HEK293 (cell line): ENCODE measurements at regions not wholly inside any gene's neighbourhood (a gene's known extent, or its start where the extent isn't known, plus 50 kb on each side); places are given as distances from the start of the nearest gene placed in this dataset.

Experiments used
- CTCF ChIA-PET: fragments of 350-600 bp; formaldehyde crosslinking; extraction: SDS; loops from one replicate; lab custom pipeline; 2021; ENCODE audit warnings: antibody characterized with exemption; lab: Yijun Ruan, JAX
- POLR2A ChIA-PET: fragments of 300-600 bp; formaldehyde crosslinking; extraction: SDS; loops from one replicate; lab custom pipeline; 2020; ENCODE audit warnings: antibody characterized with exemption, inconsistent platforms; lab: Yijun Ruan, JAX
- H3K27ac ChIP-seq: fragments of 200-500 bp; sonication (Bioruptor generic); 2 replicates; pipeline ENCODE4 v1.5.1; 2014; ENCODE audit warnings: low read depth, low read length, control low read depth, inconsistent platforms; ENCODE audit errors: extremely low read depth
- H3K36me3 ChIP-seq, 2 experiments: fragments of 200-500 bp in 1 of 2; sonication (Bioruptor generic) in 1 of 2; 1 replicate in 1 of 2; 2 replicates in 1 of 2; pipeline ENCODE4 v1.5.1; 2014 to 2017; ENCODE audit warnings: inconsistent platforms in 2 of 2, low read length in 2 of 2; ENCODE audit not compliant: control insufficient read depth in 2 of 2, insufficient read depth in 1 of 2
- H3K4me1 ChIP-seq: fragments of 200-500 bp; sonication (Bioruptor generic); 2 replicates; pipeline ENCODE4 v1.5.1; 2014; ENCODE audit warnings: mild to moderate bottlenecking, low read length, inconsistent platforms; ENCODE audit not compliant: control insufficient read depth, insufficient read depth
- H3K4me3 ChIP-seq: 2 replicates; pipeline ENCODE4 v1.5.1; 2011; ENCODE audit warnings: low read depth, mild to moderate bottlenecking, control low read depth, low read length, moderate library complexity
- H3K9me3 ChIP-seq: fragments of 200-500 bp; sonication (Bioruptor generic); 2 replicates; pipeline ENCODE4 v1.5.1; 2014; ENCODE audit warnings: low read depth, low read length, inconsistent platforms; ENCODE audit not compliant: control insufficient read depth, insufficient read depth
- GFI1B ChIP-seq: fragments of 450-650 bp; formaldehyde crosslinking; IDR thresholded peaks from 2 replicates; pipeline ENCODE4 v1.5.1; 2016; ENCODE audit warnings: missing biosample characterization, missing genetic modification characterization
- MZF1 ChIP-seq: fragments of 450-650 bp; formaldehyde crosslinking; IDR thresholded peaks from 2 replicates; pipeline ENCODE4 v1.5.1; 2017; ENCODE audit warnings: missing biosample characterization, missing genetic modification characterization, borderline replicate concordance
- OVOL3 ChIP-seq: fragments of 450-650 bp; formaldehyde crosslinking; IDR thresholded peaks from 2 replicates; pipeline ENCODE4 v1.5.1; 2016; ENCODE audit warnings: missing biosample characterization, missing genetic modification characterization
- ZBTB17 ChIP-seq: fragments of 450-650 bp; formaldehyde crosslinking; IDR thresholded peaks from 2 replicates; pipeline ENCODE4 v1.5.1; 2016; ENCODE audit warnings: missing biosample characterization, missing genetic modification characterization
- ZBTB7A ChIP-seq: fragments of 450-650 bp; formaldehyde crosslinking; IDR thresholded peaks from 2 replicates; pipeline ENCODE4 v1.5.1; 2016; ENCODE audit warnings: low read depth, missing biosample characterization, missing genetic modification characterization
- ZNF114 ChIP-seq: fragments of 450-650 bp; formaldehyde crosslinking; IDR thresholded peaks from 2 replicates; pipeline ENCODE4 v1.5.0; 2017; ENCODE audit warnings: missing biosample characterization, missing genetic modification characterization
- ZNF121 ChIP-seq: fragments of 450-650 bp; formaldehyde crosslinking; IDR thresholded peaks from 2 replicates; pipeline ENCODE4 v1.5.1; 2016; ENCODE audit warnings: missing biosample characterization, missing genetic modification characterization
- ZNF184 ChIP-seq: fragments of 450-650 bp; IDR thresholded peaks from 2 replicates; pipeline ENCODE4 v1.5.1; 2018; ENCODE audit warnings: missing biosample characterization, mild to moderate bottlenecking, missing genetic modification characterization
- ZNF211 ChIP-seq: fragments of 450-650 bp; formaldehyde crosslinking; IDR thresholded peaks from 2 replicates; pipeline ENCODE4 v1.5.1; 2016; ENCODE audit warnings: low read depth, missing biosample characterization, missing genetic modification characterization
- ZNF23 ChIP-seq: fragments of 450-650 bp; formaldehyde crosslinking; IDR thresholded peaks from 2 replicates; pipeline ENCODE4 v1.5.1; 2016; ENCODE audit warnings: missing biosample characterization, missing genetic modification characterization, borderline replicate concordance
- ZNF324 ChIP-seq: fragments of 450-650 bp; formaldehyde crosslinking; IDR thresholded peaks from 2 replicates; pipeline ENCODE4 v1.5.1; 2016; ENCODE audit warnings: missing biosample characterization, missing genetic modification characterization
- ZNF341 ChIP-seq: fragments of 450-650 bp; formaldehyde crosslinking; IDR thresholded peaks from 2 replicates; pipeline ENCODE4; 2016; ENCODE audit warnings: low read depth, missing biosample characterization, missing genetic modification characterization
- ZNF350 ChIP-seq: fragments of 450-650 bp; formaldehyde crosslinking; IDR thresholded peaks from 2 replicates; pipeline ENCODE4 v1.5.0; 2017; ENCODE audit warnings: missing biosample characterization, mild to moderate bottlenecking, missing genetic modification characterization
- ZNF366 ChIP-seq: fragments of 450-650 bp; formaldehyde crosslinking; conservative IDR thresholded peaks from 2 replicates; pipeline ENCODE4 v1.5.1; 2016; ENCODE audit warnings: missing biosample characterization, missing genetic modification characterization
- ZNF48 ChIP-seq: fragments of 450-650 bp; formaldehyde crosslinking; IDR thresholded peaks from 2 replicates; pipeline ENCODE4 v1.5.1; 2016; ENCODE audit warnings: missing biosample characterization, missing genetic modification characterization
- ZNF501 ChIP-seq: fragments of 450-650 bp; formaldehyde crosslinking; IDR thresholded peaks from 2 replicates; pipeline ENCODE4 v1.5.1; 2016; ENCODE audit warnings: missing biosample characterization, missing genetic modification characterization
- ZNF544 ChIP-seq: fragments of 450-650 bp; formaldehyde crosslinking; IDR thresholded peaks from 2 replicates; pipeline ENCODE4 v1.5.0; 2017; ENCODE audit warnings: missing biosample characterization, missing genetic modification characterization
- ZNF549 ChIP-seq: fragments of 450-650 bp; IDR thresholded peaks from 2 replicates; pipeline ENCODE4 v1.5.1; 2018; ENCODE audit warnings: missing biosample characterization, missing genetic modification characterization, mild to moderate bottlenecking, inconsistent platforms, moderate library complexity
- ZNF626 ChIP-seq: fragments of 450-650 bp; sonication (Bioruptor Pico); formaldehyde crosslinking; IDR thresholded peaks from 2 replicates; pipeline ENCODE4 v1.5.1; 2018; ENCODE audit warnings: missing biosample characterization, missing genetic modification characterization, inconsistent platforms
- ZNF830 ChIP-seq: fragments of 450-650 bp; IDR thresholded peaks from 2 replicates; pipeline ENCODE4 v1.5.0; 2018; ENCODE audit warnings: missing biosample characterization, missing genetic modification characterization, low read depth, mild to moderate bottlenecking, moderate library complexity
- ZXDB ChIP-seq: fragments of 450-650 bp; formaldehyde crosslinking; IDR thresholded peaks from 2 replicates; pipeline ENCODE4 v1.5.1; 2016; ENCODE audit warnings: missing biosample characterization, missing genetic modification characterization
- TF ChIP-seq, protein P1 (sequence below): fragments of 450-650 bp; formaldehyde crosslinking; IDR thresholded peaks from 2 replicates; pipeline ENCODE4 v1.5.1; 2016; ENCODE audit warnings: missing biosample characterization, missing genetic modification characterization
- TF ChIP-seq, protein P2 (sequence below): fragments of 450-650 bp; formaldehyde crosslinking; IDR thresholded peaks from 2 replicates; pipeline ENCODE4 v1.5.1; 2017; ENCODE audit warnings: missing biosample characterization, mild to moderate bottlenecking, missing genetic modification characterization, moderate library complexity
- TF ChIP-seq, protein P3 (sequence below): fragments of 450-650 bp; formaldehyde crosslinking; IDR thresholded peaks from 2 replicates; pipeline ENCODE4 v1.5.1; 2016; ENCODE audit warnings: missing biosample characterization, missing genetic modification characterization
- TF ChIP-seq, protein P4 (sequence below): fragments of 450-650 bp; formaldehyde crosslinking; IDR thresholded peaks from 2 replicates; pipeline ENCODE4 v1.5.1; 2016; ENCODE audit warnings: missing biosample characterization, missing genetic modification characterization, low read depth

DNA sequence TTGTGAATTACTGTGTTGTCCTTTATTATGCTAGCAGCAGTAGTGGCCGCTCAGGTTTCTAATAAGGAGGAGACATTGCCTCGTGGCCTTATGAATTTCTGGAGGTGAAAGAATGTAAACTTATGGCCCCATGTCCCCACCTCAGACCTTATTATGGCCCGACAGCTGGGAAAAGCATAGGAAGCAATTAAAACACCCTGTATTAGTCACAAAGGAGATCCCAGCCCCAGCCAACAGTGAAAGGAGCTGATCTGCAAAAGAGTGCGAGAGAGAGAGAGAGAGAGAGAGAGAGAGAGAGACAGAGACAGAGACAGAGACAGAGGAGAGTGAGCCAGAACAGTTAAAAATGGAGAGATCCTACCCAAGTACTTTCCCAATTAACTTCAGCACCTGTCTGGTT is 269.3 kb downstream of the DMRT2 start:
- no peaks in the 10 kb centered on the region for H3K36me3 ChIP-seq
- no peak for TF ChIP-seq ZNF626 (tag by site-specific recombination)
- no peak for TF ChIP-seq ZNF549 (tag by site-specific recombination)
- no peak for TF ChIP-seq ZBTB17
- TF ChIP-seq ZNF211 (tag by site-specific recombination), result no peak
- CTCF ChIA-PET, result interaction anchor here (0.6 kb wide), 1 partner anchor 11 kb away, joined by 4 read pairs; no protein-coding TSS in a partner anchor
- H3K4me1 ChIP-seq, result no peaks in the 10 kb centered on the region
- H3K9me3 ChIP-seq, result no peaks in the 10 kb centered on the region
- H3K27ac ChIP-seq, result no peak overlapping the region
- H3K4me3 ChIP-seq, result no peak overlapping the region
- POLR2A ChIA-PET, result no interaction called here

DNA sequence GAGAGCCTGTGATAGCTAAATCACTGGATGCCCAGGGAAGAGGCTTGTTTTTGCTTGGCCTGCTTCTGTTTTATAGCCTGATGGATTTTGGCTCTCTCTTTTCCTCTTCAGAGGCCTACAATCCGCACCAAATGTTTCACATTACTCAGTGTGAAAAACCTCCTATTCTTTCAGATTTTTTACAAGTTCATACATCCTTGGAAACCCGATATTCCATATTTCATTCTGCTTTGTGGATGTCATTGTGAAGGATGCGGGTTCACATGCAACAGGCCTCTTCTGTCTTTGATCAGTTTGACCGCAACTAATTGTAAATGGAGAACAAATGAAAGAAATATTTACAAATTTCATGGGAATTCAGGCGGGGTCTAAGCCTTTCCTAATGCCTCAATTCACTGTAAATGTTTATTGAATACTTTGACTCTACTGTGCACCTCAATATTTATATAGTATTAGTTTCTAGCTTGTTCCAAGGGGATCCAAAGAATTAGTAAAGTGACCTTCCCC is 269.9 kb downstream of the DMRT2 start:
- TF ChIP-seq ZNF48 (tag by site-specific recombination) (no peak), ZNF830 (tag by site-specific recombination) (no peak), ZXDB (no peak), ZNF501 (no peak), ZNF324 (tag by site-specific recombination) (no peak), ZNF114 (tag by site-specific recombination) (no peak), MZF1 (no peak), ZNF350 (tag by site-specific recombination) (no peak), ZNF366 (no peak), ZNF184 (tag by site-specific recombination) (no peak), ZNF544 (tag by site-specific recombination) (no peak)
- TF ChIP-seq, protein P1, sequence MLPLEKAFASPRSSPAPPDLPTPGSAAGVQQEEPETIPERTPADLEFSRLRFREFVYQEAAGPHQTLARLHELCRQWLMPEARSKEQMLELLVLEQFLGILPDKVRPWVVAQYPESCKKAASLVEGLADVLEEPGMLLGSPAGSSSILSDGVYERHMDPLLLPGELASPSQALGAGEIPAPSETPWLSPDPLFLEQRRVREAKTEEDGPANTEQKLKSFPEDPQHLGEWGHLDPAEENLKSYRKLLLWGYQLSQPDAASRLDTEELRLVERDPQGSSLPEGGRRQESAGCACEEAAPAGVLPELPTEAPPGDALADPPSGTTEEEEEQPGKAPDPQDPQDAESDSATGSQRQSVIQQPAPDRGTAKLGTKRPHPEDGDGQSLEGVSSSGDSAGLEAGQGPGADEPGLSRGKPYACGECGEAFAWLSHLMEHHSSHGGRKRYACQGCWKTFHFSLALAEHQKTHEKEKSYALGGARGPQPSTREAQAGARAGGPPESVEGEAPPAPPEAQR (tag by site-specific recombination), result no peak
- TF ChIP-seq, protein P2, sequence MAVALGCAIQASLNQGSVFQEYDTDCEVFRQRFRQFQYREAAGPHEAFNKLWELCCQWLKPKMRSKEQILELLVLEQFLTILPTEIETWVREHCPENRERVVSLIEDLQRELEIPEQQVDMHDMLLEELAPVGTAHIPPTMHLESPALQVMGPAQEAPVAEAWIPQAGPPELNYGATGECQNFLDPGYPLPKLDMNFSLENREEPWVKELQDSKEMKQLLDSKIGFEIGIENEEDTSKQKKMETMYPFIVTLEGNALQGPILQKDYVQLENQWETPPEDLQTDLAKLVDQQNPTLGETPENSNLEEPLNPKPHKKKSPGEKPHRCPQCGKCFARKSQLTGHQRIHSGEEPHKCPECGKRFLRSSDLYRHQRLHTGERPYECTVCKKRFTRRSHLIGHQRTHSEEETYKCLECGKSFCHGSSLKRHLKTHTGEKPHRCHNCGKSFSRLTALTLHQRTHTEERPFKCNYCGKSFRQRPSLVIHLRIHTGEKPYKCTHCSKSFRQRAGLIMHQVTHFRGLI (tag by site-specific recombination), result no peak
- CTCF ChIA-PET, result interaction anchor here (1.1 kb wide), 1 partner anchor 14 kb away, joined by 3 read pairs; no protein-coding TSS in a partner anchor
- H3K4me1 ChIP-seq, result no peaks in the 10 kb centered on the region
- H3K4me3 ChIP-seq, result no peak overlapping the region
- POLR2A ChIA-PET, result no interaction called here
- no peak overlapping the region for H3K27ac ChIP-seq
- no peaks in the 10 kb centered on the region for H3K9me3 ChIP-seq
- no peaks in the 10 kb centered on the region for H3K36me3 ChIP-seq

DNA sequence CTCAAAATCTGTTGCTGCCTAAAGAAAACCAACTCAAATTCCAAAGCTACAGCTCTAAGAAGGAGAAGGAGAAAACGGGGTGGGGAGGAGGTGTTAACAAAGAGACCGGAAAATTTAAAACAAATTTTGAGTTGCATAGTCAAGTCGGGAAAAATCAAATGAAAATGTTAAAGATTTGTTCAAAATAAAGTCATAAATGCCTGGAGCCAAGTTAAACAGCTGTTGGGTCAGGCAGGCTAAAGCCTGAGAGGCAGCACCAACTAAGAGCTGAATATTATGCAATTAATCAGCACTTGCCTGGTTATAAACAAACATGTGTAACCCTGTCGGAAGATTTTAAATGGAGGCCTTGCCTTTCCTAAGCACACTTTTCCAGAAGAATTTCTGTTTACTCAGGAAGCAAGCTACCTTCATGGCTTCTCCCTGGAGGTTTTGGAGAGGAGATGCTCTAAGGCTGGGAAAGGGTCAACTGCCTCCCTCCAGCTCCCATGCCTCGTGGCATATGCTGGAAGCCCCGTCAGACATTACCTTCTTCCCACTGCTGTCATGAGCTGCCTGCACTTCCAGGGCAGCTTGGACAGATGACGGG is 270.5 kb downstream of the DMRT2 start:
- Histone ChIP-seq H3K36me3 (no peaks in the 10 kb centered on the region), H3K27ac (no peak overlapping the region), H3K9me3 (no peaks in the 10 kb centered on the region), H3K4me1 (no peaks in the 10 kb centered on the region), H3K4me3 (no peak overlapping the region)
- CTCF ChIA-PET, result interaction anchor here (0.6 to 1.1 kb wide), 2 partner anchors 14 to 392 kb away, joined by 3 read pairs; no protein-coding TSS in a partner anchor
- POLR2A ChIA-PET, result no interaction called here
- TF ChIP-seq ZNF23 (tag by site-specific recombination), result no peak
- TF ChIP-seq ZNF341 (tag by site-specific recombination), result no peak
- TF ChIP-seq GFI1B (tag by site-specific recombination), result no peak
- TF ChIP-seq, protein P3, sequence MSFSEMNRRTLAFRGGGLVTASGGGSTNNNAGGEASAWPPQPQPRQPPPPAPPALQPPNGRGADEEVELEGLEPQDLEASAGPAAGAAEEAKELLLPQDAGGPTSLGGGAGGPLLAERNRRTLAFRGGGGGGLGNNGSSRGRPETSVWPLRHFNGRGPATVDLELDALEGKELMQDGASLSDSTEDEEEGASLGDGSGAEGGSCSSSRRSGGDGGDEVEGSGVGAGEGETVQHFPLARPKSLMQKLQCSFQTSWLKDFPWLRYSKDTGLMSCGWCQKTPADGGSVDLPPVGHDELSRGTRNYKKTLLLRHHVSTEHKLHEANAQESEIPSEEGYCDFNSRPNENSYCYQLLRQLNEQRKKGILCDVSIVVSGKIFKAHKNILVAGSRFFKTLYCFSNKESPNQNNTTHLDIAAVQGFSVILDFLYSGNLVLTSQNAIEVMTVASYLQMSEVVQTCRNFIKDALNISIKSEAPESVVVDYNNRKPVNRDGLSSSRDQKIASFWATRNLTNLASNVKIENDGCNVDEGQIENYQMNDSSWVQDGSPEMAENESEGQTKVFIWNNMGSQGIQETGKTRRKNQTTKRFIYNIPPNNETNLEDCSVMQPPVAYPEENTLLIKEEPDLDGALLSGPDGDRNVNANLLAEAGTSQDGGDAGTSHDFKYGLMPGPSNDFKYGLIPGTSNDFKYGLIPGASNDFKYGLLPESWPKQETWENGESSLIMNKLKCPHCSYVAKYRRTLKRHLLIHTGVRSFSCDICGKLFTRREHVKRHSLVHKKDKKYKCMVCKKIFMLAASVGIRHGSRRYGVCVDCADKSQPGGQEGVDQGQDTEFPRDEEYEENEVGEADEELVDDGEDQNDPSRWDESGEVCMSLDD, result no peak
- TF ChIP-seq ZNF830 (tag by site-specific recombination), result no peak
- TF ChIP-seq, protein P4, sequence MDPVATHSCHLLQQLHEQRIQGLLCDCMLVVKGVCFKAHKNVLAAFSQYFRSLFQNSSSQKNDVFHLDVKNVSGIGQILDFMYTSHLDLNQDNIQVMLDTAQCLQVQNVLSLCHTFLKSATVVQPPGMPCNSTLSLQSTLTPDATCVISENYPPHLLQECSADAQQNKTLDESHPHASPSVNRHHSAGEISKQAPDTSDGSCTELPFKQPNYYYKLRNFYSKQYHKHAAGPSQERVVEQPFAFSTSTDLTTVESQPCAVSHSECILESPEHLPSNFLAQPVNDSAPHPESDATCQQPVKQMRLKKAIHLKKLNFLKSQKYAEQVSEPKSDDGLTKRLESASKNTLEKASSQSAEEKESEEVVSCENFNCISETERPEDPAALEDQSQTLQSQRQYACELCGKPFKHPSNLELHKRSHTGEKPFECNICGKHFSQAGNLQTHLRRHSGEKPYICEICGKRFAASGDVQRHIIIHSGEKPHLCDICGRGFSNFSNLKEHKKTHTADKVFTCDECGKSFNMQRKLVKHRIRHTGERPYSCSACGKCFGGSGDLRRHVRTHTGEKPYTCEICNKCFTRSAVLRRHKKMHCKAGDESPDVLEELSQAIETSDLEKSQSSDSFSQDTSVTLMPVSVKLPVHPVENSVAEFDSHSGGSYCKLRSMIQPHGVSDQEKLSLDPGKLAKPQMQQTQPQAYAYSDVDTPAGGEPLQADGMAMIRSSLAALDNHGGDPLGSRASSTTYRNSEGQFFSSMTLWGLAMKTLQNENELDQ (tag by site-specific recombination), result no peak
- no peak for TF ChIP-seq OVOL3
- no peak for TF ChIP-seq ZBTB7A (tag by site-specific recombination)
- no peak for TF ChIP-seq ZNF121 (tag by site-specific recombination)
